ENCODE measurements at regions not wholly inside any gene's neighbourhood (a gene's known extent, or its start where the extent isn't known, plus 50 kb on each side); places are given as distances from the start of the nearest gene placed in this dataset.

- TF ChIP-seq POLR2A (IDR thresholded peaks at IDR 0.05) (no peak), CTCF (IDR thresholded peaks at IDR 0.05) (no peak)
These were observed 1219.4 kb upstream of the C9orf72 start for GRCh38 chr9:28792716-28793115.

Measured in right lobe of liver (tissue), 4 donors.